ENCODE measurements at regions not wholly inside any gene's neighbourhood (a gene's known extent, or its start where the extent isn't known, plus 50 kb on each side); places are given as distances from the start of the nearest gene placed in this dataset.

DNA sequence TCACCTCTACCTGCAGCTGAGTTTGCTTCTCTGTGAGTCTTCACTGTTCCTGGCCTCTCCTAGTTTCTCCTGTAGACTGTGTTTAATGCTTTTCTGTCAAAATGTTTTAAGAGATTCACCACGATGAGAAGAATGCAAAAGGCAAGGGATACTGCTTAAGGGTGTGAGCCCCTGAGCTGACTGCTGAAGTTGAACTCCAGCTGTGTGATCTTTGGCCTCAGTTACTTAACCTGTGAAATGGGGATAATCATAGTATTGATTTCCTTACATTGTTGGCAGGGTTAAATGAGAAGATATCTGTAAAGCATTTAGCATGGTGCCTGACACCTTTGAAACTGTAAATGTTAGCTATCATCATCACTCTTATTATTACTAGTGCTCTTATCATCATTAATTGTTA lies 230.2 kb upstream of the MYLIP start:
- TF ChIP-seq, protein P1, sequence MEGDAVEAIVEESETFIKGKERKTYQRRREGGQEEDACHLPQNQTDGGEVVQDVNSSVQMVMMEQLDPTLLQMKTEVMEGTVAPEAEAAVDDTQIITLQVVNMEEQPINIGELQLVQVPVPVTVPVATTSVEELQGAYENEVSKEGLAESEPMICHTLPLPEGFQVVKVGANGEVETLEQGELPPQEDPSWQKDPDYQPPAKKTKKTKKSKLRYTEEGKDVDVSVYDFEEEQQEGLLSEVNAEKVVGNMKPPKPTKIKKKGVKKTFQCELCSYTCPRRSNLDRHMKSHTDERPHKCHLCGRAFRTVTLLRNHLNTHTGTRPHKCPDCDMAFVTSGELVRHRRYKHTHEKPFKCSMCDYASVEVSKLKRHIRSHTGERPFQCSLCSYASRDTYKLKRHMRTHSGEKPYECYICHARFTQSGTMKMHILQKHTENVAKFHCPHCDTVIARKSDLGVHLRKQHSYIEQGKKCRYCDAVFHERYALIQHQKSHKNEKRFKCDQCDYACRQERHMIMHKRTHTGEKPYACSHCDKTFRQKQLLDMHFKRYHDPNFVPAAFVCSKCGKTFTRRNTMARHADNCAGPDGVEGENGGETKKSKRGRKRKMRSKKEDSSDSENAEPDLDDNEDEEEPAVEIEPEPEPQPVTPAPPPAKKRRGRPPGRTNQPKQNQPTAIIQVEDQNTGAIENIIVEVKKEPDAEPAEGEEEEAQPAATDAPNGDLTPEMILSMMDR (conservative IDR thresholded peaks at IDR 0.05): no peak
- no peak for TF ChIP-seq ZFX (IDR thresholded peaks at IDR 0.05)

DNA sequence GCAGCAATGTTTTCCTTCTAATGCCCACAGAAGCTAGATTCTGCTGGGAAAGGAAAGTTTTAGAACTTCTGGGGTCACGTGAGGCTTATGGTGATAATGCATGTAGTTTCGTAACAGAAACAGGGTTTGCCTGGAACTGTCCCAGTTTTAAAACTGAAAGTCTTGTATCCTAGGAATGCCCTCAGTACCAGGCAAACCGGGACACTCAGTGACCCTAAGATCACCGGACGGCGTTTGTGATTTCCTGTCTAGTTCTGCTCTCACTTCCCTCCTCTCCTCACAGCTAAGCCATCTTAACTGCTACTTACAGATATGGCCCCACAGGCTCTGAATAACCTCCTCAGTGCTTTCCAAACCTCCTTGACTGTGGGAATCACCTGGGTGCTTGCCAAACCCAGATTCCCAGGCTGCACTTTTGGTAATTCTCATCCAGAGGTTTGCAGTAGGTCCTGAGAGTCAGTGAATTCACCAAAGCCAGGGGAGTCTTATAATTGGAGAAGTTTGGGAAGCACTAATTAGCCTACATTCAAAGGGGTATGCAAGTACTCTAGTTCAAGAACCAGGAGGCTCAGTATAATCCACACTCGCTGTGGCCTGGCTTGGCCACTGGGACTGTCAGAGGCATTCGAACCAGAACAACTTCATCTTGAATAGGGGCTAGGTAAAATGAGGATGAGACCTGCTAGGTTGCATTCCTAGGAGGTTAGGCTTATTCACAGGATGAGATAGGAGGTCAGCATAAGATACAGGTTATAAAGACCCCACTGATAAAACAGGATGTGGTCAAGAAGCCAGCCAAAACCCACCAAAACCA lies 231.6 kb upstream of the MYLIP start:
- no peak for TF ChIP-seq ZFX (IDR thresholded peaks at IDR 0.05)
- TF ChIP-seq, protein P1 (conservative IDR thresholded peaks at IDR 0.05): no peak
- no peak overlapping the region for H3K27ac ChIP-seq

More for the DNA sequence above, 230.2 kb upstream of the MYLIP start:
- no peak overlapping the region for H3K27ac ChIP-seq

DNA sequence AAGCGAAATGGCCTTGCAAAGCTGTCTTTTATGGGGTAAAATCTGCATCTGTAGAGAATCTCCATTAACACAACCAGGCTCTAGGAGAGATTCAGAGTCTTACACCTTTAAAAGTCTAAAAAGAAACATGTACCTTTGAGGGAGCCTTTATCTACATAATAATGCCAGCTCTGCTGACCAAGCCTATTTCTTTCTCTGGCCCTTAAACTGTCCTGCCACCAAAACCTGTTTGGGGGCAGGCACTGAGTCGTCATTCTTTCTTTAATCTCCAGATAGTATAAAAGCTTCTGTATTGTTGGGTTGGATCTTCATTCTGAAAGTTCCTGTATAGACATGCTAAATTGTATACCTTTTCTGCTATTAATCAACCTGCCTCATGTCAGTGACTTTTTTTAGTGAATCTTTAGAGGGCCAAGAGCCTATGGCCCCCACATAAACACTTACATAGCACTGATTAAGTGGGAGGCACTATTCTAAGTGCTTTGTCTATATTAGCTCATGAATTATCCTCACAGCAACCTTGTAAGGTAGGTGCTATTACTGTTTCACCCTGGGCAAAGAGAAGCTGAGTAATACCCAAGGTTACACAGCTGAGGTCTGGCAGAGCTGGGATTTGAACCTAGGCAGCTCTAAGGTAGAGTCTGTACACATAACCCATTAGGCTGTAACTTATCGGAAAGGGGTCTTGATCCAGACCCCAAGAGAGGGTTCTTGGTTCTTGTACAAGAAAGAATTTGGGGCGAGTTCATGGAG lies 232.3 kb upstream of the DTNBP1 start:
- TF ChIP-seq, protein P1 (conservative IDR thresholded peaks at IDR 0.05): no peak
- TF ChIP-seq ZFX (IDR thresholded peaks at IDR 0.05): no peak

DNA sequence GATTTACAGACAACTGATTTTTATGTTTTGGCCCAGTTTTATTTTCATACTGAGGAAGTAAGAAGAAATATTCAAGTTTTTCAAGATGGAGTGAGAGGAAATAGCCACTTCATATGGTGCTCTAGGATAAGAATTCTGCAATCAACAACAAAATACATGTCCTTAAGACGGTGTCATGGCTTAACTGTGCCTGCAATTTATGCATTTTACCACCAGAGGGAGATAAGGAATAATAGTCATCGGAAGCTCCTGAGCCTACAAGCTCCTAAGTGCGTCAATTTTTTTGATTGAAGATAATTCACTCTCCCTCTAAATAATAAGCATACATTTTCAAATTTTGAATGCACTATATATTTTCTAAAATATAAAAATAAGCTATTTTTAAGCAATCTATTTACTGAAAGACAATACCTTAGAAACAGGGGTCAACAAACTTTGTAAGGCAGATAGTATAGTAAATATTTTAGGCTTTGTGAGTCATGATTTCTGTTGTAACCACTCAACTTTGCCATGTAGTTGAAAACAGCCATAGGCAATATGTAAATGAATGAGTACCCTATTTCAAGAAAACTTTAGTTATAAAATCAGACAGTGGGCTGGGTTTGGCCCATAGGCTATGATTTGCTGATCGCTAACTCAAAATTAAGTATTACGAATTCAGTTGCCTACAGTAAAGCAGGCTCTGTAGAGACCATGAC lies 230.9 kb upstream of the DTNBP1 start:
- H3K27ac ChIP-seq: no peak overlapping the region
- TF ChIP-seq, protein P1 (conservative IDR thresholded peaks at IDR 0.05): peak; percentile 76
- no peak for TF ChIP-seq ZFX (IDR thresholded peaks at IDR 0.05)

More for the DNA sequence above, 232.3 kb upstream of the DTNBP1 start:
- no peak overlapping the region for H3K27ac ChIP-seq

DNA sequence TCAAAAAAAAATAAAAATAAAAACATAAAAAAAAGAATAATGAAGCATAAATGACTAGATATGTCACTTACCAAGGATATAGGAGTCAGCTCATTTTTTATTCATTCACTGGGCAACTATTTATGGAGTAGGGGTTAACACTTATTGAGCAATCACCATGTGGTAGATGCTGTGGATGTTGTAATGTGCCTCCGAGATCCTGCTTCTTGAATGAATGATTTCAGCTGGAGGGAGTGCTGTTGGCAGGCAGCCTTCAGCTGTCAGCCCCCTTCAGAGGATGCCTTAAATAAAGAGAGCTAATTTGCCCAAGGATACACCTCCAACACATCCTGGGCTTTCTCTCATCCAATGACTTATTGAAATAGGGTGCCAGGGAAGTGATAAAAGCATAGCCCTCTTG lies 229.5 kb upstream of the DTNBP1 start:
- no peak overlapping the region for H3K27ac ChIP-seq
- TF ChIP-seq, protein P1 (conservative IDR thresholded peaks at IDR 0.05): no peak
- TF ChIP-seq ZFX (IDR thresholded peaks at IDR 0.05): no peak

DNA sequence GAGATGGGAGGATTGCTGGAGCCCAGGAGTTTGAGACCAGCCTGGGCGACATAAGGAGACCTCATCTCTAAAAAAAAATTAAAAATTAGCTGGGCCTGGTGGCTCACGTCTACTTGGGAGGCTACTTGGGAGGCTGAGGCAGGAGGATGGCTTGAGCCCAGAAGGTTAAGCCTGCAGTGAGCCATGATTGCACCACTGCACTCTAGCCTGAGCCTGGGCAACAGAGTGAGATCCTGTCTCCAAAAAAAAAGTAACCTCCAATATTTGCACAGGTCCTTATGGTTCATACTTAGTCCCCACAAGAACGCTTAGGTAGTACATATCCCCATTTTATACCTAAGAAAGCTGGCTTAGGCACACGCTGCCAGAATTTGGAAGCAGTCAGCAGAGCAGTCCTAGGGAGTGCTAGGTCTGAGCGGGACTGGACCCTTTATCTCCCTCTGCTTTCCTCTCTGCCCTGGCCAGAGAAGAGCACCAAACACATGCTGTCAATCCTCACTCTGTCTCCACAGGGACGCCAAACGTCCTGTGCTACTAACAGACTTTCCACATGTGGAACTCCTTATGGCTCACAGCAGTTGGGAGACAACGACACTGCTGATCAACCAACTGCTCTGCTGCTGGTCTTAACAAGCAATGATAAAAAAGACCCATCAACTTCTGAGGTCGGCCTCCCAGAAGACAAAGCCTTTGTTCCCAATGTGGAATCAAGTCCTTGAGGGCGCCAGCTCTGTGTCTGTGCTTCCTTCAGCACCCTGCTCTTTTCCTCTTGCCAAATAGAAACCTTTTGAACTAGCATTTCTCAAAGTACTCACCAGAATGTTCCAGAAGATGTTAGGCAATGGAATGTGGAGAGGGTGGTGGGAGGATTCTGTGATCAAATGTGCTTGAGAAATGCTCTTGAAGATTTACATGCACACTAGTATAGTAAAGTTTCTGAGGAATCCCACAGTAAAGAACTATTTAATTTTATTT lies 226.3 kb upstream of the DTNBP1 start:
- TF ChIP-seq, protein P1 (conservative IDR thresholded peaks at IDR 0.05): no peak
- no peak for TF ChIP-seq ZFX (IDR thresholded peaks at IDR 0.05)
- H3K27ac ChIP-seq: no peak overlapping the region
